Caki2 (cell line): ENCODE measurements at regions not wholly inside any gene's neighbourhood (a gene's known extent, or its start where the extent isn't known, plus 50 kb on each side); places are given as distances from the start of the nearest gene placed in this dataset.
A peak's percentile ranks its signal among the peaks of the same experiment; 100 is the strongest.
"Not testable (repeated sequence)": the region's sequence is repeated elsewhere in the genome, so short reads cannot be mapped to it uniquely, and the experiment has no call there.

Experiments
- DNase-seq: peaks from one replicate; pipeline ENCODE4 v3.0.0-alpha.2; 2015; ENCODE audit warnings: low read depth
- in situ Hi-C: cut with HindIII; loops from 2 replicates; pipeline ENCODE4 v1.10.0; 2016; ENCODE audit warnings: low sequenced_read_pairs, low pct_unique_long_range_greater_than_20kb, mixed read lengths

DNA sequence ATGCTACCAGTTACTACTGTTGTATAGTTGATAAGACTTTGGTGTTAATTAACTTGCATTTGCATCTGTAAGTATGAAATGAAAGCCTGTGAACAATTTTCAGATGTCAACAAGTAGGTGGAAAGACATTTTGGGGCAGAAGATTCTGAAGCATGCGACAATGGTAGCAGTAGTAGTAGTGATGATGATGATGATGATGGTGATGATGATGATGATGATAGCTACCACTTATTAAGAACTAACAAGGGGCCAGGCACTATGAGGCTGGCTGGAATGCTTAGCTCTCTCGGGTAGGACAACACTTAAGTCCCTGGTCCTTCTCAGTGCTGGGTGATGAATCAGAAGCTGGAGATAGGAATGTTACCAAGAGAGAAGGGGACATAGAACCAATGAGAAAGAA is 333.4 kb upstream of the IL12A start:
- in situ Hi-C loops: no loop called here
- DNase-seq: no peak

DNA sequence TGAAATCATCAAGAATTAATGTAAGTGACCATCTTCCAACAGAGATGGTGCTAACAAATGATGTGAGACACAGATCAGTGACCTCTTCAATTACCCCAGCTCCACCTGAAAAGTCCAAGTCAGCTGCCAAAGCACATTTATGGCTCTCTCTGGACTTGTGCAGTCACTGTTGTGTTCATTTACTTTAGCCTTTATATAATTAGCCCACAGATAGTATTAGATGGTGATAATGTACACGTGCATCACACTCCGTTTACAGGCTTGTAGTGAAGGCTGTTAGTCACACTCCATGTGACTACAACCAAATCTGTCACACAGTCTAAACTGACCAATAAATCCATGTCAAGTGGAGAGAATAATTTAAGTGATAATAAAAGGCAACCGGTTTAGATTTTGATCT is 331.5 kb upstream of the IL12A start:
- DNase-seq: no peak
- in situ Hi-C loops: no loop called here

DNA sequence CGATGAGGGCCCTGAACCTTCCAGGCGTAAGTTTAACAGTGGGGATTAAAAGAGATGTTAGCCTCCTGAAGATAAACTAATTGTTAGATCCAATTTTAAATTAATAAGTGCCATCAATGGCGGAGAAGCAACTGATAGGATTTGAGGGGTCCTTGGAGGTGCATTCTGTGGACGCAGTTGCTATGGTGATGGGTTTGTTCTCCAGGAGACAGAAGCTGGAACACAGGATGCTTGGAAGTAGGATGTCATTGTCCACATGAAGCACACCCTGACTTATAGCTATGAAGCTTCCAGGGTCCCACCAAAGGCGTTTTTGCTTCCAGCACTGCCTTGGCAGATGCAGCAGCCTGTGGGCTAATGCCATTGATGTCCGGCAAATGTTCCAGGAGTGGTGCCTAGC is 331.0 kb upstream of the IL12A start:
- in situ Hi-C loops: no loop called here
- no peak for DNase-seq

DNA sequence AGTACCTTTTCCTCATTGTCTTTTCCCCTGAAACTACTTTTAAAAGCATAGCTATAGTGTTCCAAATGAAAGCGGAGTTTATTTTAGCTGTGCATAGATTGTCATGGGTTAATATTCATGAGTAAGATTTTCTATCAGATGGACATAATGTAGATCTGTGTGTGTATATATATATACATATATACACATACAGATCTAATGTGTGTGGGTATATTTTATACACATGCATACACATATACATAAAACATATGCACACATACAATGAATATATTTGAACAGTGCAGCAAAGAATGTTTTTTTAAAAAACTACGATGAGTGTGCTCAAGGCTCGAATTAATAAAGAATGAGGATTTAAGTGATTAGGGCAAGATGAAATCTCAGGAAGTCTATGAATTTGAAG is 328.3 kb upstream of the IL12A start:
- in situ Hi-C loops: no loop called here
- DNase-seq: no peak

DNA sequence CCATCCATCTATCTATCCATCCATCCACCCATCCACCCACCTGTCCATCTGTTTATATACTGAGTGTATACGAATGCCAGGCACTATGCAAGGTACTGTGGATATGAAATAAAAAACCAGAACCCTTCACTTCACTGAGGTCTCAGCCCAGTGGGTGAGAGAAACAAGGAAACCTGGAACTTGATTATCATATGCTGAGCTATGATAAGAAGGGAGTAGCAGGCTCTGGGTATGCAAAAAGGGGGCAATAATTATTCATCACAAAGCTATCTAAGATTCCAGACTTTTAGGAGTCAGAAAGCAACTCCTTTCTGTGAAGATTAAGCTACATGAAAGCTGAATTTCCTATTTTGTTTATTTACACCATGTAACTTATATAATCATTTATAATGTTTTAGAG is 327.7 kb upstream of the IL12A start:
- in situ Hi-C loops: no loop called here
- no peak for DNase-seq

DNA sequence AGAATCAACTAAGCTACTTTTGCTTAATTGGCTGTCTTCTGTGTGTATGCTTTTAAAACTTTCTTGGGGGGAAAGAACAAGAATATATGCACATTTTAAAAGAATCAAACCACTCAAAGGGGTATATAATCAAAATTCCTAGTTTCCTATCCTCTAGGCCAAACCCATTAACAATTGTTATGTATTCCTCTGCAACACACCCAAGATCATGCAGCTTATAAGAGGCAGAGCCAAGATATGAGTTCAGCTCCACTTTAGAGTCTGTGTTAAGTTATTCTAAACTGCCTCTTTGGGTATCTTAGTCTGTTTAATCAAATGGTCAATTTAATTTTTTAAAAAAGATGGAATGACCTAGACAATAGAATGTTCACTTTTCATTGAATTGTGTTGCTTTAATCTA is 326.1 kb upstream of the IL12A start:
- DNase-seq: no peak
- in situ Hi-C loops: no loop called here

DNA sequence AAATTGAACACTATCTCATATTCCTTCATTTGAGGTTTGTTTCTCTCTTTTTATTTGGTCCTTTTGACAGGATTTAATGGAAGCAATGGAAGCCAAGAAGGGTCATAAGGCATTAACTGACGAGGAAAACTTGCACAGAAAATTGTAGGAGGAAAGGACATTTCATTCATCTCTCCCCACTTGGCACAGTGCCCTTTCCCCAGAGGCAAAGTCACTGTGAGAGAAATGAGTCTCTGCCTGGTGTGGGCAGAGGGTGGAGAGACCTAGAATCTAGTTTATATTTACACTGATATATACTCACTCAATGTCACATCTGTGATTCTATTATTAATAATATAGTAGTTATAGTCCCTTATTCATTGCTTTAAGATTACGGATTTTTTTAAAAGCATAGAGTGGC is 324.6 kb upstream of the IL12A start:
- in situ Hi-C loops: no loop called here
- DNase-seq: no peak

DNA sequence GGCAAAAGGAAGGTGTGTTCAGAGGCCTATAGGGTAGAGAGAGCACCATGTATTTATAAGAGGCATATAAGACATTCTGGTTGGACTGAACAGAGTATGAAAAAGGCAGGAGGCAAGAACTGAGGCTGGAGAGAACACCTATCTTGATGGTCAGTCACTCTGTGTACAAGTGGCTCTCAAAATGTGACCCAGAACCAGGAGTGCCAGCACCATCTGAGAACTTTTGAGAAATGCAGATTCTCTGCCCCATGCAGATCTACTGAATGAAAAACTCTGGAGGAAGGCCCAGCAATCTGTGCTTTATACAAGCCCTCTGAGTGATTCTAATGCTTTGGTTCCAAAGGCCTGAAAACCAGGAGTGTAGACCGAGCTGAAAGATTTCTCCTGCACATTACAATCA is 324.0 kb upstream of the IL12A start:
- no peak for DNase-seq
- in situ Hi-C loops: no loop called here

DNA sequence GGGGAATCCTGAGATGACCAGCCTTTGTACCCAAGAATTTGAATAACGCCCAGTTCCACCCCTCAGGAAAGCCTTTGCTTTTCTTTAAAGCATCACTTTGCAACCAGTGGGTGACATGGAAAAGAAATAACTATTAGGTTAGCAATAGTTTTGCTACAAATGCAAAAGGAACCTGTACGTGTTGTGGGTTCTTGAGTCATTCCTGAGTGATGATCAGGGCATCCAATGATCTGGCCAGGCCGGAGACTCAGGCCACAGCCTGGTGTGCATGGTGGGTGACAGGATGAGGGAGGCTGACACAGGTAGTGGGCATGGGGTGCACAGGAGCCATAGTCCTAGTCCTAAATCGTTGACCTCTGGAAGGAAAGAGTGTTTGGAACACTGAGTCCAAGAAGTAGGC is 321.4 kb upstream of the IL12A start:
- no peak for DNase-seq

DNA sequence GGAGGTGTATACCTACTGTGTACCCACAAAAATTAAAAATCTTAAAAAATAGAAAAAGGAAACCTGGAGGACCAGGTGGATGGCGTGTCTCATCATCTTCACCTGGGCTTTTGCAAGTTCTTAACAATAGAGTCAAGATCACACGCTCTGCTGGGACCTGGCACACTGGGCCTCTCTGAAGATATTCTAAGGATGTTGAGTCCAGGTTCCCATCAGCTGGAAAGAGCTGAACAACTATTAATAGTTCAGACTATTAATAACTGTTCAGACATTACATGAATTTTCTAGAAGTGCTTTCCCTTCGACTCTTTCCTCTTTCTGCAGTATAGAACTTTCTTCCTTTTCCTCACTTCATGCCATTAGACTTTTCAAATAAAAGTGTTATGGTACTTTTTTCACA is 320.2 kb upstream of the IL12A start:
- in situ Hi-C loops: no loop called here
- DNase-seq: no peak

More for the DNA sequence above, 321.4 kb upstream of the IL12A start:
- in situ Hi-C loops: no loop called here

DNA sequence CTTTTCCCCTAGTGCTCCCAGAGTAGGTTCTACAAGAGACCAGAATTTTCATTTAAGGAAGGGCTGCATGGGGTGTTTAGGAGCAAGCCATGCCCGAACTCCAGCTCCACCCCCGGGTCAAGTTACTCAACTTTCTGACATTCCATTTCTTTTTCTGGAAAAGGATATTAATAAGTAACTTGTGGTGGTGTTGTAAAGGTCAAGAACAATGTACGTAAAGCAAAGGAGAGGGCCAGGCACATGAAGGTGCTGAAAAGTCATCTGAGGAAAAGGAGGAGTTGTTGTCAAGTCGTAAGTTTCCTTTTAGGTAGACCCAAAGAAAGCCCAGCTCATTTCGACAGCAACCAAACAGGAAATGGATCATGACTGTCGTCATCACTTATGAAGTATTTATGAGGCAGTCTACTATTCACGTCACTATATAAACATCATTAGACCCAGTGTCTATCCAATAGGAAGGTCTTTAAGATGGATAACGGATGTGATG is 319.6 kb upstream of the IL12A start:
- in situ Hi-C loops: no loop called here
- DNase-seq: peak; percentile 93

DNA sequence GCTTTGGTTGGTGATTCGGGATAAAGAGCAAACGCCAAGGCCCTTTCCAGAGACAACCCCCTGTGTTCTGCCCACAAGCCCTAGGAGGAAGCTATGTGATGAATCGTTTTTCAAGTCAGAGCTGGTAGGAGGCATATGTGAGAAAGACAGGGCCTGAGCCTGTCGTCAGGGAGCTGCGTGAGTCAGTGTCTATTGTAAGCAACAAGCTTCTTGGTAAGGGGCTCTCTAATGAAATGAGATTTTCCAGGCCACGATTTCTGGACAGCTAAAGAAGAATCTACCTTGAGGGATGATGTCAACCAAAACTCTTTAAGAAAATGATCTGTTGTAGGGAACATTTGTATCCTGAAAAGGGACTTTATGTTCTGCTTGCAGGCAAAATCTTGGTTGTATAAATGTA is 318.9 kb upstream of the IL12A start:
- DNase-seq: no peak
- in situ Hi-C loops: no loop called here

DNA sequence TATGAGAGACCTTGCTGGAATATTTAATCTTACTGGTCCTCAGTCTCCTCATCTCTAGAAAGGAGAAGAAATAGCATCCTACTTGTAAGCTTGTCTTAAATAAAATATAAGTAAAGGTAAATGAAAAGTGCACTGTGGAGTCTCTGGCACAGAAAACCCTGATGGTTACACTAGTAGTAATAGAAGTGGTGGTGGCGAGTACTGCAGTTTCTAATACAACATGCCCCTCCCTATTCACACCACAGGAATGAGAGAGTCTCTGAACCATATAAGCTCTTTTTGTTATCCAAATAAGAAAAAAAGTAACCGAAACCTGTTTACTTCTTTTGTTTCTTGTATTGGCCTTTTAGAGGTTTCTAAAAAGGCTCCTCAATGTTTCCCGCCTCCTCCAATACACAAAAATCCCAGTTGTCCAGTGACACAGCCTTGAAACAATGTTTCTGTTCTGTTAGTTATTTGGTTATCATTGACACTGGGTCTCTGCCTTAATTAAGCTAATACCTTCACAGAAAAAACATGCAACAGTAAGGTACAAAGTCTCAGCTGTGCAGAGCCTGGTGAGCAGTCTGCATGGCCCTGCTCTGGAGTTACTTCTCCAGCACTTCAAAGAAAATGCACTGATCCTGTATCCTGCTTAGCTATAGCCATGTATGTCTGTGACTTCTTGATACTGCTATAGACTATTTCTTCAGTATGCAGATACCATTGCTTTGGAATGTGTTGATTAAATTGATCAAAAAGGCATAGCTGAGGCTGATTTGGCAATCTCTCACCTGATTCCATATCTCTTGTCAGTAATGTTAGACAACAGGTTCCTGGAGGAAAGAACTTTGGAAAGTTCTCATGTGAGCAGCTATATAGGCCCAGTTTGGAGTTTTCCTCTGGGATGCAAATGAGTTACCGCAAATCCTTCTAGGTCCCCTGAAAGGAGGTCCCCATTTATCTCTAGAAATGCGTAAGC is 315.6 kb upstream of the IL12A start:
- peak; percentile 39 for DNase-seq
- in situ Hi-C loops: no loop called here

DNA sequence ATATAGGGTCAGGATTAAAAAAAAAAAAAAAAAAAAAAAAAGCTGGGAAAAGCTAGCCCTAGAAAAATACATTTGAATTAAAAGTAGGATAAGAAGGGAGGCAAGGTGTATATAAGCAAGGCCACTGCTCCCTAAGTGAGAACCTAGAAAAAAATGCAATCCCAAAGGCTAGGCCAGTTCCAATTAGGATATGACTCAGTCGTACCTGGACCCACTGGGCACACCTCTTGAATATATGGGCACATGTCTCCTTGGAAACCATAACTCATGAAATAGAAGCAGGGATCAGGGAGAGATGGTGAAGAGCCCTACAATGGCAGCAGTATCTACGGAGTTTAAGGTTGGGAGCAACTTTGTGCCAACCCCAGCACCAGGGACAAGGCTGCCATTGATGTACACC is 314.1 kb upstream of the IL12A start:
- no peak for DNase-seq
- in situ Hi-C loops: no loop called here

DNA sequence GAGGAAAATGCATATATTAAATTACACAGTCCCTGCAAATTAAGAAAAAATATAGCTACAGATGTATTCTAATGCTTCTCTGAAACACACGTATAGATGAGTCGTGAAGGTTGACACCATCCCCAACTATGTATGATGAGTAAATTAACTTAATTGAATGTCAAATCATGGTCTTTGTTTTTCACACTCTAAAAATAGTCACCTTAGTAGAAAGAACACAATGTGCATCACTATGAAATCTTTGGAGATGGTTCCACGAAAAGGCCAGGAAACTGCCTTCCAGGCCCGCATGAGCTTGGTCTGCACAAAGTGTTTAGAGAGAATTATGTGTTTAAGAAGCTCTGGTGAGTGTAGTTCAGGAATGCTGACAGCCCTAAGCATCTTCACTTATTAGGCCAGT is 313.4 kb upstream of the IL12A start:
- in situ Hi-C loops: no loop called here
- no peak for DNase-seq

DNA sequence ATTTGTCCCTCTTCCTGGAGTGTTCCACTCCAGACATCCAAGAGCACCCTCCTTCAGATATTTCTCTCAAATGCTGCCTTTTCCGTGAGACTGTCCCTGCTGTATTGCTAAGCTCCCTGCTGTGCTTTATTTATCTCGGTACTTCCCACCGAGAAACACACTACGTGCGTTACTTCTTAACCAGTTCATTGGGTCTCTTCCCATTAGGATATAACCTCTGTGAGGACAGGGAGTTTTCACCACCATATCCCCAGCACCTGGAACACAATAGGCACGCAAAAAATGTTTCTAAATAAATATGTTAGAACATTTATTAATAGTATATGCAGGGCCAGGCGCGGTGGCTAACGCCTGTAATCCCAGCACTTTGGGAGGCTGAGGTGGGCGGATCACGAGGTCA is 308.7 kb upstream of the IL12A start:
- DNase-seq: no peak
- in situ Hi-C loops: no loop called here

DNA sequence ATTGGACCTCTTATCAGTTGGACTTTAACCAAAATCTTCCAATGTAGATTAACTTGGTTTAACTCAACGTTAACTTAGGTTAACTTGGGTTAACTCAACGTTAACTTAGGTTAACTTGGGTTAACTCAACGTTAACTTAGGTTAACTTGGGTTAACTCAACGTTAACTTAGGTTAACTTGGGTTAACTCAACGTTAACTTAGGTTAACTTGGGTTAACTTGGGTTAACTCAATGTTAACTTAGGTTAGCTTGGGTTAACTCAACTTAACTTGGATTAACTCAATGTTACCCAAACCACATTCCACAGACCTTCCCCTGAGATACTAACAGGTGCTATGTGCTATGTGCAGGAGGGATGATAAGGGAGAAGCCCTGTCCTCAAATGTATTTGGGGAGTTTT is 306.9 kb upstream of the IL12A start:
- DNase-seq, in situ Hi-C loops: not testable (repeated sequence)

DNA sequence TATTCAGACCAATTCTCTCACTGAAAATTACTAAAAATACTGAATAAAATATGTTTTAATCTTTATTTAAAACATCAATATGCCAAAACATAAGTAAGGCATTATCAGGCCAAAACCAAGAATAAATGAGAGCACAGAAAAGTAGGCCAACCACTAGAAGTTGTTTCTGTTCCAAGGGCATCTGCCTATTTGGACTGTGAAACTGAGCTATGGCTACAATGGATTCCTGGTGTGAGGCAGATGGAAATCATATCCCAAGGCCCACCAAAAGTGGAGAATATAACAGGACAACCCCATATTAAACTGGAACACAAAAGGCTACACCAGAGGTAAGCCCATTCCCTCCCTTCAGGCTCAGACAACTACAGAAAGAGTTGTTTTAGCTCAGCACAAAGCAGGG is 302.8 kb upstream of the IL12A start:
- DNase-seq: no peak
- in situ Hi-C loops: no loop called here

DNA sequence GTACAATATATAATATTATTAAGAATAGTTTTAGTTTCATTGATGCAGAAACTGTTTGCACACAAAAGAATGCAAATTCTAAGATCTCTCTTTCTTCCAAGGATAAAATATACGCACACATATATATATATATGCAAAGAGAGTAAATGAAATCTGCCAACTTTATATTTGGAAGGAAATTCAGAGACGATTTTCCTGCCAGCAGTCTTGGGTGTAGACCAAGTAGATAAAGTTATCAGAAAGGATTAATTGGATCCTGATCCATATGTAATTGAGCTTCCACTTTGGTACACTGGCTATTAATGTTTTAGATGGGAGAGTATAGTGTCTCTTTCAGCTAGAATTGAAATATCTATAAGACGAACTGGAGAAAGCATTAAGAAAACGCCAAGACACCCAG is 295.4 kb upstream of the IL12A start:
- no peak for DNase-seq
- in situ Hi-C loops: no loop called here
